GM23338 (cell line): ENCODE measurements at regions not wholly inside any gene's neighbourhood (a gene's known extent, or its start where the extent isn't known, plus 50 kb on each side); places are given as distances from the start of the nearest gene placed in this dataset.

ENCODE experiments used
- ATAC-seq: fragments of 200-7000 bp; cut with Tn5 transposase; 3 replicates; pipeline ENCODE4 v1.9.1; 2020
- DNase-seq: peaks from one replicate; pipeline ENCODE4 v3.0.0-alpha.2; 2015; ENCODE audit warnings: low spot score
- H2AFZ ChIP-seq: fragments of 200-600 bp; sonication (generic); 2 replicates; pipeline ENCODE4 v1.8.0; 2016; ENCODE audit warnings: antibody characterized with exemption, mild to moderate bottlenecking, moderate library complexity
- H3F3A ChIP-seq: fragments of 200-600 bp; sonication (generic); replicated peaks from 2 replicates; pipeline ENCODE4 v1.8.0; 2017; ENCODE audit warnings: antibody characterized with exemption, mixed run types, low read depth
- H3K27ac ChIP-seq: fragments of 200-600 bp; sonication (generic); 2 replicates; pipeline ENCODE4 v1.6.1; 2016; ENCODE audit warnings: low read depth
- H3K27me3 ChIP-seq: fragments of 200-600 bp; sonication (generic); 2 replicates; pipeline ENCODE4 v1.8.0; 2016; ENCODE audit warnings: mild to moderate bottlenecking, mixed run types, moderate library complexity; ENCODE audit not compliant: insufficient read depth
- H3K36me3 ChIP-seq: fragments of 200-600 bp; sonication (generic); 2 replicates; pipeline ENCODE4 v1.8.0; 2016; ENCODE audit warnings: mild to moderate bottlenecking; ENCODE audit not compliant: insufficient read depth
- H3K4me1 ChIP-seq: fragments of 200-600 bp; sonication (generic); 2 replicates; pipeline ENCODE4 v1.8.0; 2016; ENCODE audit warnings: mild to moderate bottlenecking, moderate library complexity; ENCODE audit not compliant: insufficient read depth
- H3K4me2 ChIP-seq: fragments of 200-600 bp; sonication (generic); 2 replicates; pipeline ENCODE4 v1.7.1; 2017; ENCODE audit warnings: mixed run types
- H3K4me3 ChIP-seq: fragments of 200-600 bp; sonication (generic); 2 replicates; pipeline ENCODE4 v1.6.1; 2016; ENCODE audit warnings: mixed run types
- H3K79me2 ChIP-seq: fragments of 200-600 bp; sonication (generic); replicated peaks from 2 replicates; pipeline ENCODE4 v1.8.0; 2017; ENCODE audit warnings: mild to moderate bottlenecking; ENCODE audit not compliant: insufficient read depth
- H3K9me2 ChIP-seq: fragments of 200-600 bp; sonication (generic); 2 replicates; pipeline ENCODE4 v1.8.0; 2017; ENCODE audit not compliant: insufficient read depth
- H4K20me1 ChIP-seq: fragments of 200-600 bp; sonication (generic); replicated peaks from 2 replicates; pipeline ENCODE4 v1.8.0; 2017; ENCODE audit warnings: mild to moderate bottlenecking; ENCODE audit not compliant: insufficient read depth
- H3K27ac Mint-ChIP-seq: 2 replicates; pipeline ENCODE4 v1.8.0; 2020; ENCODE audit warnings: inconsistent platforms, mild to moderate bottlenecking, moderate library complexity, mixed read lengths
- H3K27me3 Mint-ChIP-seq: 3 replicates; pipeline ENCODE4 v1.8.0; 2022; ENCODE audit warnings: low read depth, mild to moderate bottlenecking, moderate library complexity, mixed read lengths, inconsistent platforms; ENCODE audit not compliant: insufficient read depth, poor library complexity
- H3K36me3 Mint-ChIP-seq: 3 replicates; pipeline ENCODE4 v1.8.0; 2021; ENCODE audit warnings: low read depth, mild to moderate bottlenecking, inconsistent platforms, moderate library complexity, mixed read lengths
- H3K4me1 Mint-ChIP-seq: 3 replicates; pipeline ENCODE4 v1.8.0; 2020; ENCODE audit warnings: mild to moderate bottlenecking, inconsistent platforms, mixed read lengths
- H3K4me3 Mint-ChIP-seq: 3 replicates; pipeline ENCODE4 v1.8.0; 2021; ENCODE audit warnings: moderate library complexity, mild to moderate bottlenecking, inconsistent platforms, mixed read lengths
- H3K9me3 Mint-ChIP-seq: 3 replicates; pipeline ENCODE4 v1.8.0; 2020; ENCODE audit warnings: moderate library complexity, mild to moderate bottlenecking, inconsistent platforms, mixed read lengths
- CREB1 ChIP-seq: fragments of 250-450 bp; sonication (Bioruptor Pico); IDR thresholded peaks from 2 replicates; pipeline ENCODE4 v1.5.0; 2020; ENCODE audit warnings: low read depth, mild to moderate bottlenecking, moderate library complexity
- CTCF ChIP-seq, 2 experiments: fragments of 200-600 bp in 1 of 2; sonication (generic) in 1 of 2; conservative IDR thresholded peaks; 2 replicates each; pipeline versions ENCODE4 v1.5.1 to v1.6.1; 2016 to 2017; ENCODE audit warnings: antibody characterized with exemption in 2 of 2, low read depth in 2 of 2, mild to moderate bottlenecking in 2 of 2, moderate library complexity in 1 of 2
- EZH2phosphoT487 ChIP-seq: fragments of 200-600 bp; sonication (generic); IDR thresholded peaks from one replicate; pipeline ENCODE4 v1.8.1; 2018; ENCODE audit warnings: antibody characterized with exemption; ENCODE audit not compliant: unreplicated experiment
- JUNB ChIP-seq: IDR thresholded peaks from one replicate; pipeline ENCODE4 v1.6.1; 2016; ENCODE audit warnings: antibody characterized with exemption; ENCODE audit not compliant: unreplicated experiment
- POLR2AphosphoS5 ChIP-seq: IDR thresholded peaks from 2 replicates; pipeline ENCODE4 v1.6.1; 2016; ENCODE audit warnings: antibody characterized with exemption, low read depth
- STAT1 ChIP-seq: IDR thresholded peaks from one replicate; pipeline ENCODE4 v1.6.1; 2016; ENCODE audit warnings: antibody characterized with exemption; ENCODE audit not compliant: unreplicated experiment
- ZNF114 ChIP-seq: fragments of 250-450 bp; sonication (Bioruptor Pico); IDR thresholded peaks from 2 replicates; pipeline ENCODE4 v1.5.0; 2020; ENCODE audit warnings: mild to moderate bottlenecking, moderate library complexity
- ZNF331 ChIP-seq: fragments of 250-450 bp; sonication (Bioruptor Pico); IDR thresholded peaks from 2 replicates; pipeline ENCODE4 v1.5.0; 2020; ENCODE audit warnings: low read depth, mild to moderate bottlenecking, moderate library complexity
- ZNF462 ChIP-seq: fragments of 250-450 bp; sonication (Bioruptor Pico); IDR thresholded peaks from 2 replicates; pipeline ENCODE4 v1.5.0; 2020; ENCODE audit warnings: mild to moderate bottlenecking, moderate library complexity

GRCh38 chr3:22360970-22361369, 610.0 kb upstream of the ZNF385D start (continued):
- no peak for TF ChIP-seq ZNF462 (CRISPR knock-in tag)

GRCh38 chr3:22361521-22361920, 610.5 kb upstream of the ZNF385D start:
- ATAC-seq: no peak
- TF ChIP-seq CREB1 (CRISPR knock-in tag) (no peak), CTCF (conservative IDR thresholded peaks at IDR 0.05; ENCODE audit: low read depth in 2 of 2) (no peak), JUNB (no peak), STAT1 (no peak), ZNF114 (CRISPR knock-in tag) (no peak), EZH2phosphoT487 (no peak), POLR2AphosphoS5 (no peak), ZNF462 (CRISPR knock-in tag) (no peak), ZNF331 (no peak)

More at GRCh38 chr3:22361521-22361920, 610.5 kb upstream of the ZNF385D start:
- Mint-ChIP-seq H3K4me3 (no peak overlapping the region), H3K36me3 (no peaks in the 10 kb centered on the region), H3K27ac (no peak overlapping the region), H3K4me1 (no peaks in the 10 kb centered on the region), H3K27me3 (peaks cover 2% of the 10 kb centered on the region), H3K9me3 (no peaks in the 10 kb centered on the region)
- H3F3A ChIP-seq: no peaks in the 10 kb centered on the region
- no peaks in the 10 kb centered on the region for H3K4me1 ChIP-seq
- H3K36me3 ChIP-seq: no peaks in the 10 kb centered on the region
- H4K20me1 ChIP-seq: no peaks in the 10 kb centered on the region
- H3K4me2 ChIP-seq: no peak overlapping the region
- no peaks in the 10 kb centered on the region for H3K27me3 ChIP-seq
- no peaks in the 10 kb centered on the region for H3K9me2 ChIP-seq
- no peak for DNase-seq
- no peak overlapping the region for H3K4me3 ChIP-seq
- no peaks in the 10 kb centered on the region for H3K79me2 ChIP-seq
- H2AFZ ChIP-seq: no peak overlapping the region
- H3K27ac ChIP-seq: no peak overlapping the region
